Astrocyte of the hippocampus (primary cell): ENCODE measurements at regions not wholly inside any gene's neighbourhood (a gene's known extent, or its start where the extent isn't known, plus 50 kb on each side); places are given as distances from the start of the nearest gene placed in this dataset.
"Not testable (repeated sequence)": the region's sequence is repeated elsewhere in the genome, so short reads cannot be mapped to it uniquely, and the experiment has no call there.

Experiments used
- DNase-seq: peaks from one replicate; pipeline ENCODE4 v3.0.0; 2011; ENCODE audit warnings: low read depth, low spot score

DNA sequence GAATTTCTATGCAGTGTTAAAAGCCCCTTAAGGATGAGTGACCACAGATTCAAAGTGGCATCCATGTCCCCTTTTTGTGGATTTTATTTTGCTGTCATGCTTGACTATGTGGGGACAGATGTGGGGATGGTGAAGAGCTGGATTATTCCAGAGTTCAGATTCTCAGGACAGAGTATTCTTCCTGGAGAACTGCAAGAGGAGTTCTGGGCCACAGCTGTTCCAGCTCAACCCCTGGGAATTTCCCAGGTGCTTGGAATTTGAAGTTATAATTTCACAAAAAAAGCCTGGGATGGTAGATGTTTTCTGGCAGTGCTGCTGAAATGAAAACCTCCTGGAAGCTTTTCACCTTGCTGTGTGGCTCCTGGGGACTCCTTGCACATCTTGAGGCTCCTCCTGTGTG is 671.8 kb upstream of the MARCKS start:
- no peak for DNase-seq

DNA sequence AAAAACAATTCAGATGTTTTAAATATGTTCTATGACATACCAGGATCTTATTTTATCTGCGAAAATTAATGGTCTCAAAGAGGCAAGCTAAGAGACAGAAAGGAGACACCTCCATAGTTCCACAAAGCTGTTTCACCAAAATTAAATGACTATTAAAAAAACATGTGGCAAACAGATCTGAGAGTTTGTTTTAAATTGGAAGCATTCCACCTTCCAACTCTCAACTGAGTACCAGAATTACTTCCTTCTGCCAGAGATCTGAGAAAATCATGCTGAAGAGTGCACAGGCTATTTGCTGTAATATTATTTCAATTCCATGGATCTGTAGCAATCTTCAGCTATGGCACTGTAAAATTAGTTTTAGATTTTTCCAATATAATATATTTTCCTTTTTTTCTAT is 669.5 kb upstream of the MARCKS start:
- no peak for DNase-seq

GRCh38 chr6:113188962-113189361 is 668.2 kb upstream of the MARCKS start:
- DNase-seq = no peak

DNA sequence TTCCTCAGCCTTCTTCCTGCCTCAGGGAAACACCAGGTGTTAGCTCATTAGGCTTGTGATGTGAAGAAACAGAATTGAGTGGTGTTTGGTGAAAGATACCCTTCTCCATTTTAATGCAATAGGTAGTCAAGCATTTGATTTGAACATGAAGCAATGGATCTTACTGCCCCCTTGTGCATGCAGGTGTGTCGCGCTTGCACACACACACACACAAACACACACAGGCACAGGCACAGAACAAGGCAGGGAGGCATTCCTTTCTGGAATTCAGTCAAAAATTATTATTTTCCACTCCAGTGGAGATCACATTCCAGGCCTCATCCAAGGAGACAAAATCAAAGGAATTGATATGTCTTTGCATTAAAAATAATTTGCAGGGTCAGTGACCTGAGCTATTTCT is 667.0 kb upstream of the MARCKS start:
- no peak for DNase-seq

- DNase-seq = no peak
Measured at GRCh38 chr6:113194090-113194489, 663.1 kb upstream of the MARCKS start.

DNA sequence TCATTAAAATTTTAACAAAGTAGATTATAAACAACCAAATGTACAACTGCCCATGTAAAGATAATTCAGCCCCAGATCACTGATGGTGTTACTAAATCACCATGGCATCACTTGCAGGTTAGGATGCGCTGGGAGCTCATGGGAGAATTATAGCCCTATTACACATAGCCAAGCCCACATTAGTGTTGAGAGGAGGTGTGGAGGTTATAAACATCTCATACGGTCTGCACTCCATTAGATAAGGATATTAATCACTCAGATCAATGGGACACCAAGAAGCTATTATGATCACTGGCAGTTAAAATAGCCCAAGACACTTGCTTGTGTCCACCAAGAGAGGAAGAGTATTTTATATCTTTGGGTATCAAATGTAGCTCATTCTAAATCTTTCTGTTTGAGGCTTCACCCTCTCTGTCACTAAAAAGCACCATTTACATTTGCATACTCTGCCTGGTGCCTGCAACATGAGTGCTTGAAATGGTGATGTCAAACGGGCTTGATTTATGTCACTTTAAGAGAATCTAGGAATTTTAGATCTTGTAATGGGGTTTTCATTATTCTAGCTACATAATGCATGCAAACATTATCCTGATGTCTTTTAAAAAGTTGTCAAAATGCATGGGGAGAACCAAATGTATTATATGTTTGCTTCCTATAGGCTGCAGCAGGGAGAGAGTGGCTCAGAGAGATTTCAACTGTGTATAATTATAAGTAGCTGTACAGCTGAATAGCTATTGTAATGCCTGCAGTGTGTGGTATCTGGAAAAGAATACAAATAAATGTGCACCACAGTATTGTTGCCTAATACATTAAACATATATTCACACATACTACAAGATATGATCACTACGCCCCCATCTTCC is 654.1 kb upstream of the MARCKS start:
- no peak for DNase-seq

DNA sequence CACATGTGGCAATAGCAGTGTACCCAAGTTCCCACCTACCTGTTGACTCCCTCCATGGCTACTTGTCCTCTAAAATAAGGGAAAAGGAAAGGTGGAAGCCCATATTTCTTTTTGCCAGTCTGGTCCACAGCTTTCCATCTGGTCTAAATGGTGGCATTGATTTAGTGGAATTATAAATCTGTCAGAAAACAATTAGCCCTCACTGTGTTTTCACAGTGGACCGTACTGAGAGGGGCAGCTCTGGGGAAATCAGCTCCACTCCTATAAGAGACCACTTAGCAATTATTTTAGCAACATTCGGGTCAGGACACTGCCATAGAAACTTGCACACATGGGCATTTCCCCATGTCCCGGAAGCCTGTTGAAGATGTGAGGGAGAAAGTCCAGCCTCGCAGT is 653.4 kb upstream of the MARCKS start:
- no peak for DNase-seq

- no peak for DNase-seq
Measured at GRCh38 chr6:113205553-113205952, 651.6 kb upstream of the MARCKS start.

GRCh38 chr6:113208726-113209125 is 648.4 kb upstream of the MARCKS start:
- no peak for DNase-seq

- no peak for DNase-seq
Measured at GRCh38 chr6:113209315-113209714, 647.8 kb upstream of the MARCKS start.

GRCh38 chr6:113211170-113211569 is 646.0 kb upstream of the MARCKS start:
- no peak for DNase-seq

GRCh38 chr6:113219783-113220182 is 637.4 kb upstream of the MARCKS start:
- no peak for DNase-seq

DNA sequence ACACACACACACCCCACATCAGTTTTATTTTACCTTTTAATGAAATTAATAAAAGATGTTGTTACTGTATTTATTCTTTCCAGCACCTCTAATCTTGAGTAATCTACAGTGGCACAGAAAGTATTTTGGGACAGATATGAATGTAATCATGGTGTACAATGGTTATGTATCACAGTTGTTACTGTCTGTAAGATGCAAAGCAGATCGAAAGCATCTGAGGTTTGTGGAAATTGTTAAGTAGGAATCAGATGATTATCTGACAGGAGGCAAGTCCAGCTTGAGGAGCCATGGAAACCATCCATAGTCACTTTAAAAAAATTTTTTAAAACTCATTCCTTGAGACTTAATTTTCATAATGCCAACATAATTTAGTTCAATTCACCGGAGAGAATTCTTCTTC is 636.3 kb upstream of the MARCKS start:
- no peak for DNase-seq

DNA sequence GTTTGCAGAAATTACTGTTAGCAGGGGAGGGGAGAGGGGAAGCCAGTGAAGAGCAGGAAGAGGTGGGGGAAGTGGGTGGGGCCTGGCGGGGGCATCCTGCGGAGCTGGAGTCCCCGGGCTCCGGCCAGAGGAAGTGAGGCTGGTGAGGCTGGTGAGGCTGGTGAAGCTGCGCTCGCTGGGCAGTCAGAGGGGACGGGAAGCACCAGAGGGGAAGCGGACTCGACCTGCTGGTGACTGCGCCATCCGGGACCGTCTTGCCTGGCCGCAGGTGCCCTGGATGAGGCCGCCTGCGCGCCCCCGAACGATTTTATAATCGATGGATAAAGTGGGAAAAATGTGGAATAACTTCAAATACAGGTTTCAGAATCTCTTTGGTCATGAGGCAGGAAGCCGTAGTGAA is 635.3 kb upstream of the MARCKS start:
- DNase-seq = no peak

- no peak for DNase-seq
Measured at GRCh38 chr6:113246186-113246585, 611.0 kb upstream of the MARCKS start.

DNA sequence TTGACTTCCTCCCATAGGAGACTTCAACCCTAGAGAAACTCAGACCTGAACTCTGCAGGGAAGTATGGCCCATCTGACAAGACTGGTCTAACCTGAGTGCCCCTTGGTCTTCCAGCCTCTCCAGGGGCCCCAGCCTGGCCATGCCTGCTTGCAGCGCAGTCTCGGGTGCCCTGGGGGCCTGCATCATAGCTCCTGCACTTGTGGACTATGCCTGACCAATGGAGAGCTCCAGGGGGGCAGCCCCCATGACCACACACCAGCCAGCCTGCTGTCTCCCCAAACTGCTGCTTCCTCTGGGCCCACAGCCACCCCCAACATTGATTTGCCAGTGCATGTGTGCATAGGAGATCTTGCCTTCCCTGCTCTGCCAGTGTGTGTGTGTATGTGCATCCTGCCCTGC is 608.6 kb upstream of the MARCKS start:
- no peak for DNase-seq

- DNase-seq = not testable (repeated sequence)
Measured at GRCh38 chr6:113254194-113254593, 603.0 kb upstream of the MARCKS start.

DNA sequence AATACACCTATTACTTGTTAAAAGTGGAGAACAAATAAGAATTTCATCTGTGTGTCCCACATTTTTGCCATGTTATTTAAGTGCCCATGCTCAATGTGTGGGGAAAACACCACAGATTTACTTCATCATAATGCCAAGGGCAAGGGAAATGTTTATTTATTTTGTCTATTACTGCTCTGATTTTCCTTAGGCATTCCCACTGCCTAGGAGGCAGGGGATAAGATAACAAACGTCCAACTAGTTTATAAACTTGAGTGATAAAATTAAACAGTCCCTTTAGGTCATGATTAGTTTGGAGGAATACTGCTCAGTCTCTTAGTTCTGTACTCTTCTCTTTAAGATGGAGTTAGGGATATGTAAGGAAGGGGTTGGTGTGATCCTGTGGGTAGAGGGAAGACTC is 598.4 kb upstream of the MARCKS start:
- DNase-seq = no peak

GRCh38 chr6:113271437-113271836 is 585.7 kb upstream of the MARCKS start:
- DNase-seq = no peak

- DNase-seq = no peak
Measured at GRCh38 chr6:113276601-113277000, 580.5 kb upstream of the MARCKS start.

DNA sequence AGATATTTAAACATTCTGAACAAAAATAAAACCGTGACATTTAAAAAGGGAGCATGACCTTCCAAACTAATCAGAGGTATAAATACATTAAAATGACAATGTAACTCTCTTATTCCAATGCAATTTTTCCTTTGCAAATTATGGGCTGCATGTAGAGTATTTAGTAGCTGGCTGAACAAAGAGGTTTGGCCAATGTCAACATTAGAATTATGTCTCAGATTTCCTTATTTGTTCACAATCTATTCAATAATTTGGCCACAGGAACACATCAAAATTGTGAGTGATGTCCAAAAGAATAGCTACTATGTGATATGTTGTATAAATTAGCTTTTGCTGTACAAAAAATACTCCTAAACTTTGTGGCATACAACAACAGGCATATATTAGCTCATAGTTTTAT is 580.0 kb upstream of the MARCKS start:
- no peak for DNase-seq

GRCh38 chr6:113281014-113281413 is 576.1 kb upstream of the MARCKS start:
- peak; percentile 23 for DNase-seq

DNA sequence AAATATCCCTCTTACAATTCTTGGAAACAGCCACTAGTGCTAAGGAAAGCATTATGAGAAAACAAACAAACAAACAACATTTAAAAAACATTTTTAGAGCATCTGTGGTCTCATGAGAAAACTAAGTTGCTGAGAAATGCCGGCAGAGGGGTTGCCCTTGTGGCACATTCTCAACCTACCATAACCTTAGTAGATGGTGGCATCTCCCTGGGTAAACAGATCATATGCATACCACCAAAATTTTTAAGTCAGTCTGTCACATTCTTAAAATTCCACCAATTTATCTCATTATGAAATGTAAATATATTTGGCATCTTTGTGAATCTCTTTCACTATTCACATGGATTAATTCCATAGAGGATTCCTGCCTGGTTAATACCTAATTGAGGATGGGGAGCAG is 575.7 kb upstream of the MARCKS start:
- no peak for DNase-seq

DNA sequence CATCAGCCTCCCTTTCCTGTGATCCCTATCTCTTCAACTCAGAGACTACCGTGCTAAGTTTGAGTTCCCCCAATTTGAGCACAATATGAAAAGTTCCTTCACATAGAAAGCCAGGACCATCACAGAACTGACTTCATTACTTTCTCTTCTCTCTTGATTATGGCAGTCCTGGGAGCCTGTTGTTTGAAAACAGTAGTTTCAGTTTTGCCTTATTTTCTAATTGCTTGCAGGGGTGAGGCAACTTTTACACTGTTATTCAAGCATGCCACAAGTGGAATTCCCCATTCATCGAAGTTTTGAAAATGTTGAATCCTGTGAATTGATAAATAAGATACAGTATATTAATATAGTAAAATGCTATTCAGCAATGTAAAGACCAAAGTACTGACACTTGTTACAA is 569.7 kb upstream of the MARCKS start:
- no peak for DNase-seq
